ENCODE measurements at regions not wholly inside any gene's neighbourhood (a gene's known extent, or its start where the extent isn't known, plus 50 kb on each side); places are given as distances from the start of the nearest gene placed in this dataset.
A peak's percentile ranks its signal among the peaks of the same experiment; 100 is the strongest.

GRCh38 chr19:46920362-46920761, 59.6 kb downstream of the ARHGAP35 start:
- CTCF ChIA-PET = interaction anchor here (0.9 to 1.7 kb wide), 5 partner anchors 13 to 471 kb away, joined by 3 to 4 read pairs (median 3); no protein-coding TSS in a partner anchor
- POLR2A ChIA-PET = no interaction called here
- no peak for TF ChIP-seq CTCF (IDR thresholded peaks at IDR 0.05; ENCODE audit: control extremely low read depth, extremely low read depth, low read depth, missing control alignments)
- DNase-seq (ENCODE audit: extremely low spot score) = no peak

- ChIA-PET CTCF (interaction anchor here (0.9 to 1.5 kb wide), 3 partner anchors 23 to 31 kb away, joined by 3 read pairs; no protein-coding TSS in a partner anchor), POLR2A (no interaction called here)
- TF ChIP-seq CTCF (IDR thresholded peaks at IDR 0.05; ENCODE audit: control extremely low read depth, extremely low read depth, low read depth, missing control alignments) = no peak
- DNase-seq (ENCODE audit: extremely low spot score) = no peak
These were observed 60.3 kb downstream of the ARHGAP35 start for GRCh38 chr19:46921071-46921470.

- CTCF ChIA-PET = no interaction called here
These were observed 61.7 kb downstream of the ARHGAP35 start for GRCh38 chr19:46922465-46922864.

GRCh38 chr19:46924874-46925547, 64.2 kb downstream of the ARHGAP35 start:
- CTCF ChIA-PET = interaction anchor here (0.8 to 2.9 kb wide), 10 partner anchors 8 to 88 kb away, joined by 3 to 14 read pairs (median 4); no protein-coding TSS in a partner anchor
- peak; percentile 39 for DNase-seq (ENCODE audit: extremely low spot score)

More at GRCh38 chr19:46922465-46922864, 61.7 kb downstream of the ARHGAP35 start:
- no peak for TF ChIP-seq CTCF (IDR thresholded peaks at IDR 0.05; ENCODE audit: control extremely low read depth, extremely low read depth, low read depth, missing control alignments)
- no peak for DNase-seq (ENCODE audit: extremely low spot score)
- POLR2A ChIA-PET = no interaction called here

GRCh38 chr19:46925548-46925950, 64.8 kb downstream of the ARHGAP35 start:
- TF ChIP-seq CTCF (IDR thresholded peaks at IDR 0.05; ENCODE audit: control extremely low read depth, extremely low read depth, low read depth, missing control alignments) = no peak
- POLR2A ChIA-PET = interaction anchor here (0.6 kb wide), 1 partner anchor 50 kb away, joined by 6 read pairs; no protein-coding TSS in a partner anchor

More at GRCh38 chr19:46924874-46925547, 64.2 kb downstream of the ARHGAP35 start:
- POLR2A ChIA-PET = interaction anchor here (0.6 kb wide), 1 partner anchor 51 kb away, joined by 6 read pairs; no protein-coding TSS in a partner anchor
- TF ChIP-seq CTCF (IDR thresholded peaks at IDR 0.05; ENCODE audit: control extremely low read depth, extremely low read depth, low read depth, missing control alignments) = no peak

GRCh38 chr19:46926170-46927071, 65.6 kb downstream of the ARHGAP35 start:
- no peak for DNase-seq (ENCODE audit: extremely low spot score)
- ChIA-PET POLR2A (interaction anchor here (0.5 kb wide), 1 partner anchor 566 kb away, joined by 3 read pairs; no protein-coding TSS in a partner anchor), CTCF (interaction anchor here (1.0 to 2.9 kb wide), 19 partner anchors 10 to 87 kb away, joined by 3 to 14 read pairs (median 4); no protein-coding TSS in a partner anchor)
- TF ChIP-seq CTCF (IDR thresholded peaks at IDR 0.05; ENCODE audit: control extremely low read depth, extremely low read depth, low read depth, missing control alignments) = no peak

More at GRCh38 chr19:46925548-46925950, 64.8 kb downstream of the ARHGAP35 start:
- DNase-seq (ENCODE audit: extremely low spot score) = no peak
- CTCF ChIA-PET = interaction anchor here (1.2 to 2.9 kb wide), 9 partner anchors 12 to 87 kb away, joined by 3 to 14 read pairs (median 5); no protein-coding TSS in a partner anchor
